Colonic mucosa (tissue), 4 donors: ENCODE measurements at regions not wholly inside any gene's neighbourhood (a gene's known extent, or its start where the extent isn't known, plus 50 kb on each side); places are given as distances from the start of the nearest gene placed in this dataset.
A peak's percentile ranks its signal among the peaks of the same experiment; 100 is the strongest.

Experiments
- DNase-seq: peaks from one replicate; pipeline ENCODE4 v3.0.0-alpha.2; 2020
- H3K27ac ChIP-seq: fragments of 200-600 bp; one replicate; pipeline ENCODE4 v1.8.0; 2021
- H3K27me3 ChIP-seq: fragments of 200-600 bp; one replicate; pipeline ENCODE4 v1.8.0; 2021
- H3K36me3 ChIP-seq: fragments of 200-600 bp; one replicate; pipeline ENCODE4 v1.8.0; 2021
- H3K4me1 ChIP-seq: fragments of 200-600 bp; one replicate; pipeline ENCODE4 v1.8.0; 2021; ENCODE audit warnings: mild to moderate bottlenecking
- H3K4me3 ChIP-seq: fragments of 200-600 bp; one replicate; pipeline ENCODE4 v1.8.0; 2021
- H3K9ac ChIP-seq, 2 donors: one replicate each; pipeline ENCODE4 v1.7.0; 2013; ENCODE audit warnings: control low read depth in 2 of 2, low read depth in 2 of 2, low read length in 2 of 2
- H3K9me3 ChIP-seq: fragments of 200-600 bp; one replicate; pipeline ENCODE4 v1.8.0; 2021
- intact Hi-C: fragments of 100-400 bp; cut with DNase I; formaldehyde crosslinking; loops from one replicate; pipeline ENCODE4 v1.14.1; 2022
- TF ChIP-seq, protein P1 (sequence below): fragments of 200-600 bp; IDR thresholded peaks from one replicate; pipeline ENCODE4 v1.8.0; 2022; ENCODE audit warnings: antibody characterized with exemption, mild to moderate bottlenecking
- donor health status: healthy.
- donor health status: DM: no; HTN: no; CAD: no.
- donor health status: DM: no; HTN: no; CAD: no.

DNA sequence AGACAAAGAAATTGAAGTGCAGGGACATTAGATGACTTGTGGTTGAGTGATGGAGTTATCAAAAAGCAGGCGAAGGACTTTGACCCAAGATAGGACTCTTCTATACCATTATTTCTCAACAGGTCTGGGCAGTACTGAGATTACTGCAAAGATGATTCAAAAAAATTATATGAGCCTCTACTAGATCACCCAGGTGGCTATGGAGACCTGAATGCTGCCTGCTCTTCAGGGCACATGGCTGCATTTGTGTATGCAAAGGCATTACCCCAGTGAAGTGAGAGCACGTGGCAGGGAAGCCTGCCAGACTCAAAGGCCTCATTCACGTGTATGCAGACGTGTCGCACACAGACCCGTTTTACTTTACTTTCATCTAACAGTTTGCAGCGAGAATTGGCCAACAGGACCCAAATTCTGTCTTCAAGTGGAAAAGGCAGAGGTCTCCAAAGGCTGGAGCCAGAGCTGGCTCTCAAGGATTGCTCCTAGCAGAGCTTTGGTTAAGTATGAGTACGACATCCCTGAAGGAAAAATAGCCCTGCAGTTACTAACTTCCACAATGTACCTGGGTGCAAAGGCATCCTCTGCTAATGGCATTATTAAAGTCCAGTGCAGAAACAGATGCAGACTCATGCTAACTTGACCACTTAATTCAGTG, 113.8 kb upstream of the ARMC2 start:
- no peak overlapping the region for H3K4me3 ChIP-seq
- H3K9me3 ChIP-seq, result no peaks in the 10 kb centered on the region
- H3K27me3 ChIP-seq, result no peaks in the 10 kb centered on the region
- DNase-seq, result no peak
- H3K9ac ChIP-seq, result no peak overlapping the region
- no peaks in the 10 kb centered on the region for H3K36me3 ChIP-seq
- intact Hi-C loops, result no loop called here
- no peaks in the 10 kb centered on the region for H3K4me1 ChIP-seq
- H3K27ac ChIP-seq, result no peak overlapping the region
- TF ChIP-seq, protein P1, sequence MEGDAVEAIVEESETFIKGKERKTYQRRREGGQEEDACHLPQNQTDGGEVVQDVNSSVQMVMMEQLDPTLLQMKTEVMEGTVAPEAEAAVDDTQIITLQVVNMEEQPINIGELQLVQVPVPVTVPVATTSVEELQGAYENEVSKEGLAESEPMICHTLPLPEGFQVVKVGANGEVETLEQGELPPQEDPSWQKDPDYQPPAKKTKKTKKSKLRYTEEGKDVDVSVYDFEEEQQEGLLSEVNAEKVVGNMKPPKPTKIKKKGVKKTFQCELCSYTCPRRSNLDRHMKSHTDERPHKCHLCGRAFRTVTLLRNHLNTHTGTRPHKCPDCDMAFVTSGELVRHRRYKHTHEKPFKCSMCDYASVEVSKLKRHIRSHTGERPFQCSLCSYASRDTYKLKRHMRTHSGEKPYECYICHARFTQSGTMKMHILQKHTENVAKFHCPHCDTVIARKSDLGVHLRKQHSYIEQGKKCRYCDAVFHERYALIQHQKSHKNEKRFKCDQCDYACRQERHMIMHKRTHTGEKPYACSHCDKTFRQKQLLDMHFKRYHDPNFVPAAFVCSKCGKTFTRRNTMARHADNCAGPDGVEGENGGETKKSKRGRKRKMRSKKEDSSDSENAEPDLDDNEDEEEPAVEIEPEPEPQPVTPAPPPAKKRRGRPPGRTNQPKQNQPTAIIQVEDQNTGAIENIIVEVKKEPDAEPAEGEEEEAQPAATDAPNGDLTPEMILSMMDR, result no peak

DNA sequence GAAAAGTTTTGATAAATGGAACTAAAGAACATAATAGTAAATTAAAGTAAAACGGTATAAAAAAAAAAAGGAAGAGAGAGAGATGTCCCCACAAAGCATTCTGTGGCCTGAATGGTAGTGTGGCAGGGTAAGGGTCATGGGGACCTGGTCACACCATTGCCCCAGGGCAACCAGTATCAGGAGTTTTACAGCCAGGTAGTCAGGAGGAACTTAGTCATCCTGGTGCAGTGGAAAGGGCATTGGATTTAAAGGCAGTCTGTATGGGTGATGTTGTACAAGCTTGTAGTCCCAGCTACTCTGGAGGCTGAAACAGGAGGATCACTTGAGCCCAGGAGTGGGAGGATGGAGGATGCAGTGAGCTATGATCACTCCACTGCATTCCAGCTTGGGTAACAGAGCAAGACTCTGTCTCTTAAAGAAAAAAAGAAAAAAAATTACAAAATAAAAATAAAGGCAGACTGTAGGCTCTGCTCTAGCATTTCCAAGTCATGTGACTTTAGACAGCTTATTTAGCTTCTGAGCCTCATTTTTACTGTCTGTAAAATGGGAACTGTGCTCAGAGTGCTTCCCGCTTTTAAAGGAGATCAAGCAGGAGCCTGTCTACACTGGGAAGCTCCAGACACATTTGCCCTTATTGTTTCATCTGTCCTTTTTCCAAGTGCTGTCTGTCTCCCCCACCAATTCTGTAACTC, 112.8 kb upstream of the ARMC2 start:
- Histone ChIP-seq H3K36me3 (no peaks in the 10 kb centered on the region), H3K4me3 (no peak overlapping the region), H3K9ac (no peak overlapping the region), H3K4me1 (no peaks in the 10 kb centered on the region), H3K27me3 (no peaks in the 10 kb centered on the region), H3K9me3 (no peaks in the 10 kb centered on the region), H3K27ac (no peak overlapping the region)
- intact Hi-C loops, result no loop called here
- DNase-seq, result no peak
- TF ChIP-seq, protein P1, result no peak

DNA sequence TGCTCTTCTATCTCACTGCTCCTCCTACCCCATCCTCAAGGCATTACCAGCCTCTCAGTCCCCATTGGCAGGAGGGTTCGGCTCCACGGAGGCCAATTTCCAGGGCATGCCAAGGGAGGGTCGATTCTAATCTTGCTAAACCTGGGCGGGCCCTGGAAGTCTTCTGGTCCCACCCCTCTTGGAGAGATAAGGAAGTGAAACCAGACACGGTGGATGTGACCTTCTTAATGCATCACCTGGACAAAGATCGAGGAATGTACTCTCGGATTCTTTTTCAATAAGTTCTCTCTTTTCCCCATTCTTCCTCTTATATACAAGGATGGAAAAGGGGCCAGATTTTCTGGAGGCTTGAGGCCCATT, 112.2 kb upstream of the ARMC2 start:
- peak; percentile 56 for DNase-seq

DNA sequence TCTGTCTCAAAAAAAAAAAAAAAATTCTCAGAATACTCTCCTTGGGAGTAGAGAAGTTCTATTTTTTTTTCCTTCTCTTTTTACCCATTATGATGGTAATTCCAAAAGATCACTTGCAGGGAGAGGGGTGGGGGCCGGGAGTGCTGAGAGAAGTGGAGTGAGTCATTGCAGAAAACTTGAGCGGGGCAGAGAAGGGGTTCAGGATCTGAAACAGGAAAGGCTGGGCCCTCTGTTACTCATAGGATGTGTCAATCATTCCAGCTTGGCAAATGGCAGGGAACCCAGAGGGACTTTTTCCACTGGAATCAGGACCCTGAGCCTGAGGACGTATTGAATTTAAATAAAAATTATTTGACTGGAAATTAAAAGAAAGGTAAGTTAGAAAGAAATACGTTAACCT, 111.4 kb upstream of the ARMC2 start:
- intact Hi-C loops, result no loop called here
- H3K36me3 ChIP-seq, result no peaks in the 10 kb centered on the region
- DNase-seq, result no peak
- H3K9ac ChIP-seq, result no peak overlapping the region
- H3K27me3 ChIP-seq, result no peaks in the 10 kb centered on the region
- H3K9me3 ChIP-seq, result no peaks in the 10 kb centered on the region
- no peak overlapping the region for H3K4me3 ChIP-seq
- H3K4me1 ChIP-seq, result no peaks in the 10 kb centered on the region
- TF ChIP-seq, protein P1, result no peak
- no peak overlapping the region for H3K27ac ChIP-seq

More for the DNA sequence above, 112.2 kb upstream of the ARMC2 start:
- no peaks in the 10 kb centered on the region for H3K36me3 ChIP-seq
- TF ChIP-seq, protein P1, result no peak
- no peaks in the 10 kb centered on the region for H3K9me3 ChIP-seq
- H3K4me1 ChIP-seq, result no peaks in the 10 kb centered on the region
- H3K9ac ChIP-seq, result no peak overlapping the region
- intact Hi-C loops, result no loop called here
- no peak overlapping the region for H3K27ac ChIP-seq
- no peak overlapping the region for H3K4me3 ChIP-seq
- no peaks in the 10 kb centered on the region for H3K27me3 ChIP-seq

DNA sequence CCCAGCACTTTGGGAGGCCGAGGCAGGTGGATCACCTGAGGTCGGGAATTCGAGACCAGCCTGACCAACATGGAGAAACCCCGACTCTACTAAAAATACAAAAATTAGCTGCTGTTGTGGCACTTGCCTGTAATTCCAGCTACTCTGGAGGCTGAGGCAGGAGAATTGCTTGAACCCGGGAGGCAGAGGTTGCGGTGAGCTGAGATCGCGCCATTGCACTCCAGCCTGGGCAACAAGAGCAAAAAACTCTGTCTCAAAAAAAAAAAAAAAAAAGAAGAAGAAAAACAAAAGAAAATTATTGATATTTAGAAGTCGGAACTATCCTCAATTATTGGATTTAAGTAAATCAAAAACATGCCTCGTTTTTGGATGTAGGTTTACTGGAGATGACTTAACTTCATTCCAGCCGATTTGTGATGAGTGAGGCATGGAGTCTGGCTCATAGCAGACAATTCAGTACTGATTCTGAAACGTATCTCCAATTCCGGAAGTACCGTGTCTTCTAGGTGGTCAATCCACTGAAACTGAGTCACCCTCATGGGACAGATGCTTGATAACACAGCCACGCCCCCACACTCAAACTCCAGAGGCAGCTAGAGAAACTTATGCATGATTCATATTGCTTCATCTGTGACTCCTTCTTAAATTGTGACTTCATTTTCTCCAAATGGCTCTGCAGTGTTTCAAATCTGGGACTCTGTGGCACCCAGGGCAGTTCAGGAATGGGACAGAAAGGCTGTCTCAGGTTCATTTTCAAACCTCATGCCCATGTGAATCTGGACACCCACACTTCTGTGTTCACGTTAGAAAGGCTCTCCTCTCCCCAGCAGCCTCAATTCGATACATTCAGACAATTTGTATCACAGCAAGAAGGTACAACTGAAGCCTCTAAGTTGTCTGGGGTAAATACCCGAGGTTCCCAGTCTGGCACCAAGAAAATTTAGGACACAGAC, 110.4 kb upstream of the ARMC2 start:
- TF ChIP-seq, protein P1, result no peak
- no peaks in the 10 kb centered on the region for H3K9me3 ChIP-seq
- no peak for DNase-seq
- no peak overlapping the region for H3K27ac ChIP-seq
- no peak overlapping the region for H3K4me3 ChIP-seq
- H3K27me3 ChIP-seq, result no peaks in the 10 kb centered on the region
- intact Hi-C loops, result no loop called here
- H3K9ac ChIP-seq, result peak overlapping the region in 1 of 2 donors; percentile 4
- no peaks in the 10 kb centered on the region for H3K4me1 ChIP-seq
- no peaks in the 10 kb centered on the region for H3K36me3 ChIP-seq
